Ishikawa (cell line): ENCODE measurements at regions not wholly inside any gene's neighbourhood (a gene's known extent, or its start where the extent isn't known, plus 50 kb on each side); places are given as distances from the start of the nearest gene placed in this dataset.

Experiments used
- CEBPB ChIP-seq: IDR thresholded peaks from 2 replicates; pipeline ENCODE4 v1.6.1; 2012
- CREB1 ChIP-seq: IDR thresholded peaks from 2 replicates; pipeline ENCODE4 v1.6.1; 2012; ENCODE audit warnings: low read depth
- EGR1 ChIP-seq: IDR thresholded peaks from 2 replicates; pipeline ENCODE4 v1.6.1; 2012
- EP300 ChIP-seq: IDR thresholded peaks from 2 replicates; pipeline ENCODE4 v1.6.1; 2012; ENCODE audit warnings: borderline replicate concordance
- FOXM1 ChIP-seq: IDR thresholded peaks from 2 replicates; pipeline ENCODE4 v1.6.1; 2012; ENCODE audit warnings: low read depth, borderline replicate concordance
- NFIC ChIP-seq: IDR thresholded peaks from 2 replicates; pipeline ENCODE4 v1.6.1; 2012
- RAD21 ChIP-seq: IDR thresholded peaks from 2 replicates; pipeline ENCODE4 v1.6.1; 2012; ENCODE audit warnings: low read depth
- TAF1 ChIP-seq: IDR thresholded peaks from 2 replicates; pipeline ENCODE4 v1.6.1; 2012; ENCODE audit warnings: low read depth, mild to moderate bottlenecking
- TCF12 ChIP-seq: IDR thresholded peaks from 2 replicates; pipeline ENCODE4 v1.6.1; 2012; ENCODE audit warnings: low read depth
- TEAD4 ChIP-seq: IDR thresholded peaks from 2 replicates; pipeline ENCODE4 v1.6.1; 2012
- USF1 ChIP-seq: IDR thresholded peaks from 2 replicates; pipeline ENCODE4 v1.6.1; 2012
- YY1 ChIP-seq: IDR thresholded peaks from 2 replicates; pipeline ENCODE4 v1.6.1; 2012; ENCODE audit warnings: low read depth
- ZBTB7A ChIP-seq: IDR thresholded peaks from 2 replicates; pipeline ENCODE4 v1.6.1; 2012; ENCODE audit warnings: low read depth
- TF ChIP-seq, protein P1 (sequence below): IDR thresholded peaks from 2 replicates; pipeline ENCODE4 v1.6.1; 2012
- TF ChIP-seq, protein P2 (sequence below): IDR thresholded peaks from 2 replicates; pipeline ENCODE4 v1.6.1; 2012; ENCODE audit warnings: low read depth, mild to moderate bottlenecking

- TF ChIP-seq, protein P1, sequence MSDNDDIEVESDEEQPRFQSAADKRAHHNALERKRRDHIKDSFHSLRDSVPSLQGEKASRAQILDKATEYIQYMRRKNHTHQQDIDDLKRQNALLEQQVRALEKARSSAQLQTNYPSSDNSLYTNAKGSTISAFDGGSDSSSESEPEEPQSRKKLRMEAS, result no peak
These were observed 218.1 kb upstream of the ARGLU1 start for GRCh38 chr13:106786006-106786563.

GRCh38 chr13:106774621-106775020 is 206.7 kb upstream of the ARGLU1 start:
- TF ChIP-seq, protein P1, result no peak
- TF ChIP-seq RAD21, result no peak
- TF ChIP-seq FOXM1, result no peak
- TF ChIP-seq, protein P2, sequence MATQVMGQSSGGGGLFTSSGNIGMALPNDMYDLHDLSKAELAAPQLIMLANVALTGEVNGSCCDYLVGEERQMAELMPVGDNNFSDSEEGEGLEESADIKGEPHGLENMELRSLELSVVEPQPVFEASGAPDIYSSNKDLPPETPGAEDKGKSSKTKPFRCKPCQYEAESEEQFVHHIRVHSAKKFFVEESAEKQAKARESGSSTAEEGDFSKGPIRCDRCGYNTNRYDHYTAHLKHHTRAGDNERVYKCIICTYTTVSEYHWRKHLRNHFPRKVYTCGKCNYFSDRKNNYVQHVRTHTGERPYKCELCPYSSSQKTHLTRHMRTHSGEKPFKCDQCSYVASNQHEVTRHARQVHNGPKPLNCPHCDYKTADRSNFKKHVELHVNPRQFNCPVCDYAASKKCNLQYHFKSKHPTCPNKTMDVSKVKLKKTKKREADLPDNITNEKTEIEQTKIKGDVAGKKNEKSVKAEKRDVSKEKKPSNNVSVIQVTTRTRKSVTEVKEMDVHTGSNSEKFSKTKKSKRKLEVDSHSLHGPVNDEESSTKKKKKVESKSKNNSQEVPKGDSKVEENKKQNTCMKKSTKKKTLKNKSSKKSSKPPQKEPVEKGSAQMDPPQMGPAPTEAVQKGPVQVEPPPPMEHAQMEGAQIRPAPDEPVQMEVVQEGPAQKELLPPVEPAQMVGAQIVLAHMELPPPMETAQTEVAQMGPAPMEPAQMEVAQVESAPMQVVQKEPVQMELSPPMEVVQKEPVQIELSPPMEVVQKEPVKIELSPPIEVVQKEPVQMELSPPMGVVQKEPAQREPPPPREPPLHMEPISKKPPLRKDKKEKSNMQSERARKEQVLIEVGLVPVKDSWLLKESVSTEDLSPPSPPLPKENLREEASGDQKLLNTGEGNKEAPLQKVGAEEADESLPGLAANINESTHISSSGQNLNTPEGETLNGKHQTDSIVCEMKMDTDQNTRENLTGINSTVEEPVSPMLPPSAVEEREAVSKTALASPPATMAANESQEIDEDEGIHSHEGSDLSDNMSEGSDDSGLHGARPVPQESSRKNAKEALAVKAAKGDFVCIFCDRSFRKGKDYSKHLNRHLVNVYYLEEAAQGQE, result no peak
- TF ChIP-seq CREB1, result no peak
- TF ChIP-seq ZBTB7A, result no peak
- no peak for TF ChIP-seq EP300
- TF ChIP-seq YY1, result no peak
- no peak for TF ChIP-seq NFIC
- TF ChIP-seq TCF12, result no peak
- no peak for TF ChIP-seq CEBPB
- no peak for TF ChIP-seq USF1
- TF ChIP-seq TAF1, result no peak
- no peak for TF ChIP-seq EGR1
- no peak for TF ChIP-seq TEAD4

GRCh38 chr13:106772006-106772601 is 204.2 kb upstream of the ARGLU1 start:
- TF ChIP-seq TEAD4 (no peak), TAF1 (no peak), TCF12 (no peak), NFIC (no peak), USF1 (no peak), EP300 (no peak), CEBPB (no peak), ZBTB7A (no peak), EGR1 (no peak), RAD21 (no peak), FOXM1 (no peak), YY1 (no peak), CREB1 (no peak)
- TF ChIP-seq, protein P2, result no peak
- TF ChIP-seq, protein P1, result no peak

GRCh38 chr13:106768991-106769390 is 201.1 kb upstream of the ARGLU1 start:
- TF ChIP-seq YY1 (no peak), RAD21 (no peak)
- TF ChIP-seq, protein P1, result no peak

- TF ChIP-seq CEBPB (no peak), FOXM1 (no peak), TCF12 (no peak), CREB1 (no peak), USF1 (no peak), TEAD4 (no peak), ZBTB7A (no peak), EP300 (no peak), EGR1 (no peak)
- TF ChIP-seq, protein P1, result no peak
These were observed 194.8 kb upstream of the ARGLU1 start for GRCh38 chr13:106762708-106763107.
